Choroid plexus epithelial cell (primary cell): ENCODE measurements at regions not wholly inside any gene's neighbourhood (a gene's known extent, or its start where the extent isn't known, plus 50 kb on each side); places are given as distances from the start of the nearest gene placed in this dataset.

Source experiments
- DNase-seq: peaks from one replicate; pipeline ENCODE4 v3.0.0-alpha.2; 2010; ENCODE audit warnings: low read depth
- H3K4me3 ChIP-seq: 2 replicates; pipeline ENCODE4 v1.5.1; 2011; ENCODE audit warnings: low read depth, mild to moderate bottlenecking, control low read depth, low read length, moderate library complexity
- CTCF ChIP-seq: conservative IDR thresholded peaks from 2 replicates; pipeline ENCODE4 v1.5.1; 2011; ENCODE audit warnings: low read depth, mild to moderate bottlenecking, control low read depth, inconsistent platforms, low read length, moderate library complexity

GRCh38 chr6:141229296-141229695 is 903.4 kb upstream of the GJE1 start:
- DNase-seq = no peak
- no peak for TF ChIP-seq CTCF
- no peak overlapping the region for H3K4me3 ChIP-seq

GRCh38 chr6:141218583-141218982 is 914.1 kb upstream of the GJE1 start:
- TF ChIP-seq CTCF = no peak
- H3K4me3 ChIP-seq = no peak overlapping the region
- no peak for DNase-seq

GRCh38 chr6:141216726-141217125 is 916.0 kb upstream of the GJE1 start:
- no peak for TF ChIP-seq CTCF
- no peak for DNase-seq
- no peak overlapping the region for H3K4me3 ChIP-seq

GRCh38 chr6:141212296-141212695 is 920.4 kb upstream of the GJE1 start:
- TF ChIP-seq CTCF = no peak
- DNase-seq = no peak

GRCh38 chr6:141211845-141212244 is 920.9 kb upstream of the GJE1 start:
- DNase-seq = no peak
- no peak for TF ChIP-seq CTCF
- H3K4me3 ChIP-seq = no peak overlapping the region

More at GRCh38 chr6:141212296-141212695, 920.4 kb upstream of the GJE1 start:
- no peak overlapping the region for H3K4me3 ChIP-seq

GRCh38 chr6:141210901-141211300 is 921.8 kb upstream of the GJE1 start:
- no peak for DNase-seq
- no peak for TF ChIP-seq CTCF
- no peak overlapping the region for H3K4me3 ChIP-seq

GRCh38 chr6:141209890-141210289 is 922.8 kb upstream of the GJE1 start:
- no peak overlapping the region for H3K4me3 ChIP-seq
- no peak for TF ChIP-seq CTCF
- DNase-seq = no peak
